Medulla oblongata (tissue), 1 donor: ENCODE measurements at regions not wholly inside any gene's neighbourhood (a gene's known extent, or its start where the extent isn't known, plus 50 kb on each side); places are given as distances from the start of the nearest gene placed in this dataset.

Experiments
- DNase-seq: peaks from one replicate; pipeline ENCODE4 v3.0.0-alpha.2; 2015; ENCODE audit errors: extremely low spot score

DNA sequence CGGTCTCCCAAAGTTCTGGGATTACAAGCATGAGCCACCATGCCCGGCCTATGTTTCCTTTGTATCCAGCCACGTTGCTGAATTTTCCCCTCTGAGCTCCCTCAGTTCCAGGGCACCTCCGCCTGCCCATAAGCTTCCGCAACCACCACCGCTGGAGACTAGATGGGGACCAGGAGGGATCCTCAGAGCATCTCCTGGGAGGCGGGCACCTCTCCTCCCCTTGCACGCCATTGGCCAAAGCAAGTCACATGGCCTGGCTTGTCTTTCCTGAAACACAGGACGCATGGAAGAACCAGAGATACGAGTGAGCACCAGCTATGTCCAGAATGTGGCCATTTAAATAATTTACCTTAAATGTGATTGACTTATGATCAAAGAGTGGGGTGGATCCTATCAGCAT lies 388.3 kb downstream of the BRD1 start:
- DNase-seq, result no peak

DNA sequence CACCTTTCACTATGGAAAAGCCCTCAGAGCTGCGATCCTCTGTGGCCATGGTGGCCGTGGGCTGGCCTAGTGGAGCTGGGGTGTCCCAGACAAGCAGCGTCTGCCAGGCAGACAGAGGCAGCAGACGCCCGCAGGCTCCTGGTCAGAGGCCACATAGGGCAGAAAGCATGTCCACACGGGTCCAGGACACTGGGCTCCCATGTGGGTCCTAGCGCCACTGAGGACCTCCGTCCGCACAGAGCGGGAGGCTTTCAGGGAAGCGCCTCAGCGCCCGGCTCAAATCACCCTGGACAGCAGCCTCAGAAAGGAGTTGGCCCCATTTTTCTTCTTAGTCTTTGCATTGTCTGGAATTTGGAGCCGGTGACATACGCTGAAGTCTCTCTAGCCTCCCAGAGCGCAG lies 389.7 kb downstream of the BRD1 start:
- no peak for DNase-seq

DNA sequence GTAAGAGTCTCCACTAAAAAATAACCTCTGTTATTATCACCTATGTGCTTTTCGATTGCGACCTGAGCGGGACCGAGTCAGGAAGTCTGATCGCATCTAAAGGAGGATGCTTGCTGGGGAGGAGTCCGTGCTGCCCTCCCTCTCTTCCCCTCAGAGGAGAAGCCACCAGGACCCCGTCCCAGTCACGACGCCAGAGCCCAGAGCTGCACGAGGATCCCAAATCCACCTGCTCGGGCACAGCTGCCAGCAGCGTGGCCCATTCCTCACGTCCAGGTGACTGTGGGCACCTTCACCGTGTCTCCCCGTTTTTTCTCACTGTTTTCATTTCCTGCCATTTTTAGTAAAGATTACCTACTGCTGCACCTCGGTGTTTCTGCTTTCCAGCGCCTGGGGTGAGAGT lies 390.3 kb downstream of the BRD1 start:
- no peak for DNase-seq

DNA sequence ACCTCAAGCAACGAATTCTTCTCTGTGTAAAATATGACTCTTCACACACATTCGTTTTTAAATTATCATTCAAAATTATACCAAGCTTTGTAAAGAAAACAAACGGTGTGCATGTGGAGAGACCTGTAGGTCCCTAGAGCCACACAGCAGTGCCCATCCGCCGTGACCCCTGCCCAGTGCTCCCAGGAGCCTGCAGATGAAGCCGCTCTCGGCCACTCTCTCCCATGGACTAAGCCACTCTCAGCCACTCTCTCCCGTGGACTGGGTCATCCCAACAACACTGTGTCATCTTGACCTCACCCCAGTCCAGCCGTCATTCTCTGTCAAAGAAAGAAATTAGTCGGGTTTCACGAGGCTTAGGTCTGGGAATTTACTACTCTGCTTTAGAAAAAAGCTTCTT lies 391.6 kb downstream of the BRD1 start:
- no peak for DNase-seq

DNA sequence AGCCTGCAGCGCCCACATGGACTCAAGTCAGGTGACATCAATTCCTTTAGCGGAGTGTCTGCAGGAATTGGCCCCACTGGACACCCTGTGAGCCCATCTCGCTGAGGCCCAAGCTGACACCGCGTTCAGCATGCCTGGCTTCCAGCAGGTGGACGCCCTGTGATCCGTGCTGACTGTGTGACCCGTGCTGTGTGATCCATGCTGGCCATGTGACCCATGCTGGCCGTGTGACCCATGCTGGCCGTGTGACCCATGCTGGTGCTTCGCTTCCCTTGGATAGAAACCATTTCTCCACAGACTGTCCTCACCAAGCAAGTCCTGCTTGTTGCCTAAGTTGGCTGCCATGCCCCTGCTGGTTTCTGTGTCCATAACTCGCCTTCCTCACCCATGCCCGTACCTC lies 392.1 kb downstream of the BRD1 start:
- DNase-seq, result no peak

DNA sequence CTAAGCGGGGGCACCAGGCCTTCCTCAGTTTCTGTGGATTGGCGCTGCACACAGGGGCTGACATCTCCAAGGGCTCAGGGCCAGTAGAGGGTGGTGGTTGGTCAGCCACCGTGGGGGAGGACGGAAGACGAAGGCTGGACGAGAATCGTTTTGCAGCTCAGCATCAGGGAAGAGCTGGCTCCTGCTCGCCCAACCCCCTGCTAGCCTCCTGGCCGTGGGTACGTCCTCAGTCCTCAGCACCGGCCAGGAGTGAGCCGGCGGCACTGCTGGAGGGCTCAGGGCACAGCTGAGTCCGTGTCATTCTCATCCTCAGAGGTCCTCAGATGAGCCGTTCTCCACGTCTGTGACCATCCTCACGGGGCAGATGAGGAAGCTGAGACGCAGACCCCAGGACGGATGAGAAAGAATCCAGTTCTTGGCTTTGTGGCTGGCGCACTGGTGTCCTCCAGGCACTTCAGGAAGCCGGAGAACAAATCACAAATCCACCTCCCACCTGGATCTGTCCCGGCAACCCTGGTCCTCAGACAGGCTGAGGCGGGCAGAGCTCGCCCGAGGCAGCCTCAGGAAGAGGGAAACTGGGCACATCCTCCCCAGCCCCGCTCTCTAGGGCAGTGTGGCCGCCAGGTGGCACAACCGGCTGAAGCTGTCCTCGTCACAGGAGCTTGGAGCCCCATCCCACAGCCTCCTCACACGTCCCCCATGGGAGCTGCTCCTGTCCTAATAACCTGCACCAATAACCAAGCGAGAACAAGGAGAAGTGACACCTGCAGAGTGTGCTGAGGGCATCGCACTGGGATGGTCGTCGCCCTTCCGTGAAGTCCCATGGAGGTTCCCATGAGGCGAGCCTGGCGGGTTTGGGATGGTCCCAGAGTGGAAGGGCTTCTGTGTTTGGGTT lies 393.7 kb downstream of the BRD1 start:
- DNase-seq, result no peak

DNA sequence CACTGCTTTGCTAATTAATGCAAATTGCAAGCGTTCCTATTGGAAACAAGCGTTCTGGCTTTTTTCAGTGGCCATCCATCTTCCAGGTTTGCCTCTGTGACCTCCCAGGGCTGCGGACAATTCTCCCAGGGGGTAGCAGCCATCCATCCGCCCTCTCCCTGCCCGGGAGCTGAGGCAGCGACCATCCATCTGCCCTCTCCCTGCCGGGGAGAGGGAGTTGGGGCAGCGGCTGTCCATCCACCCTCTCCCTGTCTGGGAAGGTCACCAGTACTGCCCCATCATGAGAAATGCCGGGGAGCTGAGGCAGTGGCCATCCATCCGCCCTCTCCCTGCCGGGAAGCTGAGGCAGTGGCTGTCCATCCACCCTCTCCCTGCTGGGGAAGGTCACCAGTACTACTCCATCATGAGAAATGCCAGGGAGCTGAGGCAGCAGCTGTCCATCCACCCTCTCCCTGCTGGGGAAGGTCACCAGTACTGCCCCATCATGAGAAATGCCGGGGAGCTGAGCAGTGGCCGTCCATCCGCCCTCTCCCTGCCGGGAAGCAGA lies 394.7 kb downstream of the BRD1 start:
- no peak for DNase-seq

DNA sequence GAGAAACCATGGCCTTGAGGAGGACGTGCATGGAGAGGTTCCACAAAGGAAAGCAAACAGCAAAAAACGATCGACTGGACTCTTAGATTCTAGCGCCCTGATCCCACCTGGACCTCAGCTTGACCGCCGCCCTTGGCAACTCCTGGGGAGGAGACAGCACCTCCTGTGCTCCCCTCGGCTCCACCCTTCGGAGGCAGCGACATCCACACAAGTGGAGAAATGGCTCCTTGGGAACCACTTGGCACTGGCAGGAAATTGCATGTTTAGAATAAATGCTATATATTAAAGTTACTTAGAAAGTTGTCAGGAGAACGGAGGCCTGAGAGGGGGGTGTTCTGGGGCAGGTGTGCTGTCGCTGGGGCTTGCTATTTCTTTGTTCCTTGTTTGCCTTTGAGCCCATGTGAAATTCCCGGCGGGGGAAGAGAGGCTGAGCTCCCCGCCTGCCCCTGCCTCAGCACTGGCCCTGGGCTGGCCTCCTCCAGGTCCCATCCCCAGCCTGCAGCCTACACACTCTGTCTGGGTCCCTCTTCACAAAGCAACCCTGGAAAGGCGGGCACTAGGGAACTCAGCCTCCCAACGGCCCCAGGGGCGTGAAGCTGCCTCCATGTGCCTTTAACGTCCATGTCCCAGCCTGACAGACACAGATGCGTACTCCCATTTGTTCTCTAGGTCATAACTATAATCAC lies 395.3 kb downstream of the BRD1 start:
- no peak for DNase-seq

DNA sequence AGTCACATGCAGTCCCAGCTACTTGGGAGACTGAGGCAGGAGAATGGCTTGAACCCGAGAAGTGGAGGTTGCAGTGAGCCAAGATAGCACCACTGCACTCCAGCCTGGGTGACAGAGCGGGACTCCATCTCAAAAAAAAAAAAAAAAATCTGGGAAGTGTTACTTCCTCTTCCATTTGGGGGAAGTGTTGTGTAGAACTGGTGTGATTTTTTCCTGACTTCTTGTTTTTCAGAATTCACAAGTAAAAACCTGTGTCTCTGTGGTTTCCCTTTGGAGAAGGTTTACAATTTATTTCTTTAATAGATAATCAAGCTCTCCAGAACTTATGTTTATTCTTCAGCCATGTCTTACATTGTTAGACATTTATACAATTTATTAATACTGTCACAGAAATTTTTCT lies 396.1 kb downstream of the BRD1 start:
- DNase-seq, result peak; percentile 13

DNA sequence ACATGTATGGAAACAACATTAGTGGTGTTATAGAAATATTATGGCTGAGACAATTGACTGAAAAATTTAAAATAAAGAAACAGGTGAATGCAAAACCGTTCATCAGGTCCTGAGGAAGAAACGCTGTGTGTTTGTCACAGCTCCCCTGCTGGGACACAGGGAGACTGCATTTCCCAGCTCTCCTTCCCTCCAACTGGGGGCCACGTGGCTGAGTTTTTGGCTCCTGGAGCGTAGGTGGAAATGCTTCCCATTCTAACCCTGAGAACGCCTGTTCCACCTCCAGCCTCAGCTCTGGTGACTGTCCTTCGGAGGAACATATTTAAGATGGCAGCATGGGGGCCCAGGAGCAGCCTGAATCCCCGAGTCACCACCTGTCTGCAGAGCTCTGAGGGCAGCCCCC lies 398.6 kb downstream of the BRD1 start:
- no peak for DNase-seq

DNA sequence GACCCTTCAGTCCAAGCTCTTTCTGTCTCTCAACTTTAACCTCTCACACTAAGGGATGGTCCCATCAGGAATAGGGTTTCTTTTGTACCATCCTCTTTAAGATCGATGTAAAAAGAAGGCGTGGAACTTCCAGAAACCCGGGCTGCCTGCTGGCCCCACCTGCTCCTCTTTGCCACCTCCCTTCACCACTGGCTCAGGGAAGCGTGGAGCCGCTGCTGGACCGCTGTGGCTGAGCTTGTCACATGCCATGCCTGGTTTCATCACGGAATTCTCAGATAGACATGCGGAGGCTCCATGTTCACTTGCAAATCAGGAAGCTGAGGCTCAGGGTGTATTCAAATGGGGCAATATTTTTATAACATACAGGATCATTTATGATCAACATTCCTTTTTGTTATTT lies 399.7 kb downstream of the BRD1 start:
- no peak for DNase-seq

DNA sequence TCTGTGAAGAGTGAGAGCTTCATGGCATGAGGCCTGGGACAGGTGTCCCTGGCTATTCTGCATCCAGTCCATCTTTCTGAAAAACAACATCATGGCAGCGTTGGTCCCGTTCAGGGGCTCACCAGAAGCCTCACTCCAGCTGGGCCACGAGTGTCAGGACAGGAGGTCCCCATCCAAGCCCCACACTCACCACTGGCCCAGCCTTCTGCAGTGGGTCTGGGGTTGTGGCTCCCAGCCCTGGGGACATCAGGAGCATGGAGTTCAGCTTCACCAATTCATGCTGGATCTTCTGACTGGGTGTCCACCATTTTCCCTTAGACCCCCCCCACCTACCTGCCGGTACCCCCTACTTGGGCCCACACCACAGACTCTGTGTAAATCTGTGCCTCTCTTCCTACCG lies 400.3 kb downstream of the BRD1 start:
- DNase-seq, result no peak

DNA sequence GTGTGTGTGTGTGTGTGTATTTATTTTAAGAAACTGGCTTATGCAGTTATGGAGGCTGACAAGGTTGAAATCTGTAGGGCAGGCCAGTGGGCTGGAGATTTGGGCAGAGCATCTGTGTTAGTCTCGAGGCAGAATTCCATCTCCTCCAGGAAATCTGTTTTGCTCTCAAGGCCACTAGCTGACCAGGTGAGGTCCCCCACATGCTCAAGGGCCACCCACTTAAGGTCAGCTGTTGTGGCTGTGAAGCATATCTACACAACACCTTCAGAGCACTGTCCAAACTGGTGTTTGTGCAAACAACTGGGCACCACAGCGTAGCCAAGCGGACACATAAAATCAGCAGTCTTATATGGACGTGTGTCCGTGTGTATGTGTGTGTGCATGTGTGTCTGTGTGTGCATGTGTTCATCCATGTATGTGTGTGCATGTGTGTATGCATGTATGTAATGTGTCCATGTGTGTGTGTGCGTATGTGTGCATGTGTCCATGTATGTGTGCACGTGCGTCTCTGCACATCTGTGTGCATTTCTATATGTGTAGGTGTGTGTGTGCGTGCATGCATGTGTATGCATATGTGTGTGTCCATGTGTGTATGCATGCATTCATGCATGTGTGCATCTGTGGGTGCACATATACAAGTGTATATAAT lies 400.9 kb downstream of the BRD1 start:
- DNase-seq, result no peak

DNA sequence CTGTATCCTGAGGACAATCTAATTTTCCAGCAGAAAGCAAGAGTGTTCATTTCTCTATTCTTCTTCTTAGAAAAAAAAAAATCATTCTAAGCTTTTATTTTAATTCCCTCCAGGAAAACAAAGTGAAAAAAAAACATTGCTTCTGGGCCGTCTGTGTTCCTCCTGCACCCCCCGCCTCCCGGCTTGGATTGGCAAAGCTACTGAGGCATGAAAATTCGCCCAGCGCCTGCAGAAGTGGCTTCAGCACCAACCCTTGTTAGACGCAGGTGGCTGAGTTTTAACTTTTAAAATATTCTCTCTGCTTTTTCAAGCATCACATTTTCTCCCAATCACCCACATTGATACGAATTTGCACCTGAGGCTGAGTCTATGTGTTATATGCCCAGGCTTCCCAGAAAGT lies 401.6 kb downstream of the BRD1 start:
- DNase-seq, result no peak

DNA sequence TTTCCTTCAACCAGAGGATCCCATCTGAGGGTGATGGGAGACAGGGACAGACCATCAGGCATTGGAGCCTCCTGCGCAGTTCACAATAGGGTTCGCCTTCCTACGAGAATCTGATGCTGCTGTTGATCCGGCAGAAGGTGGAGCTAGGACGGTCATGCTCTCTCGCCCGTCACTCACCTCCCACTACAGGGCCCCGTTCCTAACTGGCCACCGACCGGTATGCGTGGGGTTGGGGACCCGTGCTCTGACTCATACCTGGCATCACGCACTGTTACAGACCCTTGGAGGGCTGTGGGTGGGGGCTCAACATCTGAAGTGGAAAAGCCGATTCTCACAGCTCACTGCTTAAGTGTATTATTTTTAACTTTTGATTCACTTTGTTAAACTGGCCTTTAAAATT lies 402.3 kb downstream of the BRD1 start:
- DNase-seq, result no peak

DNA sequence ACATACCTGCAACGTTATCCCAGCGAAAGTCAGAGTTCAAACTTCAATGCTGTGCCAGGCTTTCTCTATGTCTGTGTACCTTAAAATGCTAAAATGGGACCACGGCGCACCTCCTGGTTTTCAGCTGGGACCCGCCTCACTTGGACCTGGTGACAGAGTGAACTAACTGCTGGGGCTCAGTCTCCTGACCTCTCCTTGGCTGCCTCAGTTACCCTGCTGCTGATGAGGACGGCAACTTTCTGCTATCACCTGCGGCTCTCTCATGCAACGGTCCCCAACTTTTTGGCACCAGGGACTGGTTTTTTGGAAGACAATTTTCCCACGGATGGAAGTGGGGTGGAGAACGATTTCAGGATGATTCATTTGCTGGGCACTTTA lies 402.8 kb downstream of the BRD1 start:
- no peak for DNase-seq

DNA sequence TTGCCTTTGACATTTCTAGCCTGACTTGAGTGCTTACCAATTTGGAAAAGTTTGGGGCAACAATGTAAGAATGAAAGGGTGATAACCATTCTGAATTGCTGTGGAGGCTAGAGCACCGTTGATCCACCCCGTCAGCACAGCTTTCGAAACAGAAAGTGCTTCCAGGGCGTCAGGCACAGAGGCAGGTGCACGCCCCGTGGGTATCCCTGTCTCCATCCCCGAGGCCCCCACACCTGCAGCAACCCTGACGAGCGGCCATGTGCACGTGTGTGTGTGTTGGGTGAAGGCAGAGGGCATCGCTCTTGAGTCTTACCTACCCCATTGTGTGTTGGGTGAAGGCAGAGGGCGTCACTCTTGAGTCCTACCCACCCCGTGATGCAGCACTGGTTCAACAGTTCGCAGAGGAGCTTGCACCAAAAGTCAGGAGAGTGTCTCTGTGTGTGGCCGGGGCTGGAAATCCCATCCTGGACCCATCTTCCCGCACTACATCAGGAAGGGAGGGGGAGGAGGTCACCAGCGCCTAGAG lies 404.5 kb downstream of the BRD1 start:
- DNase-seq, result no peak

DNA sequence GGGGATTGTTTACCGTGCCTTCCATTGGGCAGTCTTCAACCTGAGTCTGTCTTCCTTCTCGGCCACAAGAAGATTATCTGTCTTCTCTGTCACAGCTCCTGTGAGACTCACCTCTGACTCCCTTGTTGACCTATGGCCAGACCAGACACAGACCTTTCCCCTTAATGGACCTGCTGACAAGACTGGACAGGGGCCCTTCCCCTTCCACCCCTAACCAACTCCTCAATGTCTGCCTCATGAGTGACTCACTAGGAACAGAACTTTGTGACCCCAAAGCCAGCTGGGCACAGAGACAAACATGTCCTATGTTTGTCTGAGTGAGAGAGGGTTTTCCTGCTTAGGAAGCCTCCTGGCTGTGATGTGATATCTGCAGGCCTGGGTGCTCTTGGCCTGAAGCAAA lies 405.0 kb downstream of the BRD1 start:
- no peak for DNase-seq

DNA sequence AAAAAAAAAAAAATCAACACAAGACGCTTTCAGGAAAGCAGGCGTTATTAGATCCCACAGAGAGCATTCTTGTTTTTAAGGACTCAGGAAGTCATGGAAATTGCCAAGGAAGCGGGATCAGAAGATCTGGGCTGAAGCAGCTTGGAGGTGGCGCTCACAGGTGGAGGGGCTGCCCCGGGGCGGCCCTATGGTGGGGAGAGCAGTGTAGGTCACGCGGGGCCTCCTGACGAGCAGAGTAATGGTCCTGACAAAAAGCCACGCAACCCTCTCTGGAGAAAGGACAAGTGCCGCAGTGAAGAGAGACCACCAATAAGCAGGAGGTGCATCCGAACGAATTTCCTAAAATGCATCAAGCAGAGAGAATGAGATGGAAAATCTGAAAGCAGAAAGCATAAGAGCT lies 407.0 kb downstream of the BRD1 start:
- DNase-seq, result no peak

DNA sequence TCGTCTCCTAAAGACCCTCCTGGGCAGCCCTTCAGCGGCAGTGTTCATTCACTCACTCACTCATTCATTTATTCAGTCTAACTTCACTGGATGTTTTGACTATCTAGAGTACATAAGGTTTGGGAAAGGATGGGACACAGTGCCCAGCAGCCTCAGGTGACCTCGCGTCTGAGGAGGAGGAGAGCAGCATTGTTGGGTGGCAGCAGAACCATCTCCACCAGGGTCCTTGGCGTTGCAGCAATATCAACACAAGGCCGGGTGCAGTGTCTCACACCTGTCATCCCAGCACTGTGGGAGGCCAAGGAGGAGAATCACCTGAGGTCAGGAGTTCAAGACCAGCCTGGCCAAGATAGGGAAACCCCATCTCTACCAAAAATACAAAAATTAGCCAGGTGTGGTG lies 408.0 kb downstream of the BRD1 start:
- no peak for DNase-seq

DNA sequence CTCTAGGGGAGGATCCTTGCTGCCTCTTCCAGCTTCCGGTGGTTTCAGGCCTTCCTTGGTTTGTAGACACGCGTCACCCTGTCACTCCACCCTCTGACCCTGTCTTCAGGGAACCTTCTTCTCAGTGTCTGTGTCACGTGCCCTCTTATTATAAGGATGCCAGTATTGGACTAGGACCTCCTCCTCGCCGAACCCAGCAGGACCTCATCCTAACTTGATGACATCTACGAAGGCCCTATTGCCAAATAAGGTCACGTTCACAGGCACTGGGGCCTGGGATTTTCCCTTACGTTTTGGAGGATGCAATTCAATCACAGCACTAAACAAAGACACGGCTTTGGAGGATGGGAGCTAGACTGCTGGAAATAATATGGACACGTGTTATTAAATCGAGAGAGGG lies 408.7 kb downstream of the BRD1 start:
- DNase-seq, result no peak

DNA sequence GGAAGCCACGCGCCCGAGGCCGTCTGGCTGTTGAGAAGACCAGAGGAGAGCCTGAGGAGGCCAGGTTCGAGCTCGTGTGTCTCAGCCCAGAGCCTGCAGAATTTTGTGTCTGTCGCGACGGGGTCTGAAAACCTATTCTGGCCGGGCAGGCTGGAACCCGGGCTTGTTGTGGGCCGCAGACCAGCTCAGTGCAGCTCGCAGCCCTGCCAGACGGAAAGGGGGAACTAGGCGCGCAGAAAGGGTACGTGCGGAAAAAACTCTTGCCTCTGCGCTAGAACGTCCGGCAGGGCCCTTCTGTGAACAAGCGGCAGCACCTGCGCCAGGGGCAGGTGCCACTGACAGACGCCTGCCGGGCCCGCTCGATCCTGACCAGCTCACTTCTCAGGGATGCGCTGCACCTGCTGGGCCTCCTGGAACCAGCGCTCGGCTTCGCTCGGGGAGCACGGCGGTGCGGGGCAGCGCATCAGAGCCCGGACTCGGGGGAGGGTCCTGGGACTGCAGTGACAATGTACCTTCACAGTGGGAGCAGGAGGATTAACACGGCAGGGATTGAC lies 409.3 kb downstream of the BRD1 start:
- DNase-seq, result no peak
